Endothelial cell of umbilical vein (primary cell): ENCODE measurements at regions not wholly inside any gene's neighbourhood (a gene's known extent, or its start where the extent isn't known, plus 50 kb on each side); places are given as distances from the start of the nearest gene placed in this dataset.
A peak's percentile ranks its signal among the peaks of the same experiment; 100 is the strongest.

ENCODE experiments used
- CTCF ChIP-seq, 2 donors: IDR thresholded peaks; 1 replicate in 1 of 2; 2 replicates in 1 of 2; pipeline ENCODE4 v1.5.1; 2011; ENCODE audit warnings: low read length in 2 of 2, mild to moderate bottlenecking in 2 of 2, moderate library complexity in 2 of 2, control low read depth in 1 of 2, inconsistent platforms in 1 of 2, low read depth in 1 of 2; ENCODE audit not compliant: insufficient read depth in 1 of 2; ENCODE audit errors: extremely low read depth in 1 of 2
- EZH2 ChIP-seq: IDR thresholded peaks from 2 replicates; pipeline ENCODE4 v1.6.1; 2012; ENCODE audit warnings: borderline replicate concordance, low read depth, mild to moderate bottlenecking, moderate library complexity, low read length, inconsistent platforms; ENCODE audit not compliant: severe bottlenecking
- FOS ChIP-seq: IDR thresholded peaks from 2 replicates; pipeline ENCODE4 v1.6.1; 2011; ENCODE audit warnings: mild to moderate bottlenecking, low read length, moderate library complexity, borderline replicate concordance; ENCODE audit not compliant: insufficient read depth
- GATA2 ChIP-seq: IDR thresholded peaks from 2 replicates; pipeline ENCODE4 v1.7.0; 2011; ENCODE audit warnings: low read depth, mild to moderate bottlenecking, moderate library complexity, mixed read lengths, low read length; ENCODE audit not compliant: insufficient read length, insufficient read depth
- JUN ChIP-seq: IDR thresholded peaks from 2 replicates; pipeline ENCODE4 v1.6.1; 2011; ENCODE audit warnings: borderline replicate concordance, low read depth; ENCODE audit not compliant: insufficient read length, insufficient read depth
- POLR2A ChIP-seq: IDR thresholded peaks from 2 replicates; pipeline ENCODE4 v1.6.1; 2012; ENCODE audit warnings: low read depth, mild to moderate bottlenecking, control low read depth, low read length

GRCh38 chr2:63735931-63736330 lies 105.8 kb upstream of the UGP2 start:
- TF ChIP-seq CTCF (IDR thresholded peaks at IDR 0.05; ENCODE audit: extremely low read depth in 1 of 2, insufficient read depth in 1 of 2, low read depth in 1 of 2, low read length in 2 of 2) (no peak), POLR2A (no peak), GATA2 (peak; percentile 35), EZH2 (no peak), JUN (peak; percentile 37), FOS (peak; percentile 4)
